HG03103 (cell line): ENCODE measurements at regions not wholly inside any gene's neighbourhood (a gene's known extent, or its start where the extent isn't known, plus 50 kb on each side); places are given as distances from the start of the nearest gene placed in this dataset.

Experiments used
- ATAC-seq: cut with Tn5 transposase; IDR thresholded peaks from one replicate; pipeline ENCODE4 v1.9.1; 2021; ENCODE audit warnings: low read depth; ENCODE audit not compliant: unreplicated experiment

DNA sequence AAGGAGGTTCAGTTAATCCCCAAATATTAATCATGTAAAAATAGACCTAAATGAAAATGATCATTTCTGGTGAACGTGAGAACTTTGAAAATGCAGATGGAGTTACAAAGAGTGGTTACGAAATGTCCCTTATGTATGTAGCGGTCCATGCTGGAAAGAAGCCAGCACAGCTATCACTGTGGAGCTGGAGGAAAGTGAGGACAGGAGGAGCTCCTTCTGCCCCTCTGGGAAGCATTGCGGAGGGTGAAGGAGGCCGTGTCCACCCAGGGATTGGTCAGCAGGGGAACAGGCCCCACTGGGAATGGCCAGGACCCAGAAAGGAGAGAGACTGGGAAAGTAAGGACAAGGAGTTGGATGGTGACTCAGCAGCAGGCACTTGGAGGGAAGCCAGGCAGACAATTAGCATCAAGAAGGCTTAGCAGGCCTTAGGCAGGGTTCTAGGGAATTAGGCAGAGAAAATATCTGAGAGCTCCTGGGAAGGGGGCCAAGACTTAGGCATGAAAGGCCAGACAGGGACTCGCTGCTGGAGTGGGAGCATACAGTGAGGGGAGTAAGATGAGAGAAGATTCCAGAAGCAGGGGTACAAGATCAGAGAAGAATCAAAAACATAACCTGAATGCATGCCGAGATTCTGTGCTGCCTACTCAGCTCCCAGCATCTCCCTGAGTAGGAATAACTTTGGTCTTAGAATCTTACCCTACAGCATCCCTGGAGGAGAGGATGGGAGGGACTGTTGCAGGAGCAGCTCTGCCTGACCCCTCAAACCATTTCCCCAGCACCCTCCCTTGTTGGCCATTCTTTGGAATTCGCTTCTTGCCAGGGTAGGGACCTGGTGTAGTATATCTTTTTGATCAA lies 171.0 kb upstream of the UMPS start:
- ATAC-seq, result no peak

- ATAC-seq, result no peak
Measured at GRCh38 chr3:124559846-124560574, 170.2 kb upstream of the UMPS start.

GRCh38 chr3:124560666-124561215 lies 169.5 kb upstream of the UMPS start:
- no peak for ATAC-seq

DNA sequence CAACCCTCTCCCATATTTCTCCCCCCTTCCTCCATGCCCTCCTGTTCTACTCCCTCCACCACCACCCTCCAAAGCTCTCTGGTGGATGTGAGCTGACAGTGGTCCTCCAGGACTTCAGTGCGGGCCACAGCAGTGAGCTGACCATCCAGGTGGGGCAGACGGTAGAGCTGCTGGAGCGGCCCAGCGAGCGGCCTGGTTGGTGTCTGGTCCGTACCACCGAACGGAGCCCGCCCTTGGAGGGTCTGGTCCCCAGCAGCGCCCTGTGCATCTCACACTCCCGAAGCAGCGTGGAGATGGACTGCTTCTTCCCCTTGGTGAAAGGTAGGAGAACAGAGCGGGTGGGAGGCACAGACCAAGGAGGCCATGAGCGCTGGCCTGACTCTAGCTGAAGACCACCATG lies 167.5 kb upstream of the UMPS start:
- ATAC-seq, result no peak

- no peak for ATAC-seq
Measured at GRCh38 chr3:124563376-124563775, 166.9 kb upstream of the UMPS start.

DNA sequence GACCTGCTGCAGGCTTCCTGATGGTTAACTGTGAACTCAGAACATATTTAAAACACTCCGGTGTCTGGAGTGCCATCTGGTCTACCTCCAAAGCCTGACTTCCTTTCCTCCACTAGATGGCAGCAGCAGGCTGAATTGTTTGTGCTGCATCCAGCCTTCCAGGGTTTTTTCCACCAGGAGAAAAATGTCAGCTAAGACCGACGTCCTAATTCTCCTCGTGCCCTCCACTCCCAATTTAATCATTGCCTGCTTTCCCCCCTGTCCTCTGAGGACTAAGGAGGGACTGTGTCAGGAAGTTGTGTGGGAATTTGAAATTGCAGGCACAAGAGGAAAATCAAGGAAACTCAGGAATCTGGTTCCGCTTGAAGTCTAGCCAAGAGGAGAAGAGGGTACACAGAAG lies 165.2 kb upstream of the UMPS start:
- no peak for ATAC-seq

DNA sequence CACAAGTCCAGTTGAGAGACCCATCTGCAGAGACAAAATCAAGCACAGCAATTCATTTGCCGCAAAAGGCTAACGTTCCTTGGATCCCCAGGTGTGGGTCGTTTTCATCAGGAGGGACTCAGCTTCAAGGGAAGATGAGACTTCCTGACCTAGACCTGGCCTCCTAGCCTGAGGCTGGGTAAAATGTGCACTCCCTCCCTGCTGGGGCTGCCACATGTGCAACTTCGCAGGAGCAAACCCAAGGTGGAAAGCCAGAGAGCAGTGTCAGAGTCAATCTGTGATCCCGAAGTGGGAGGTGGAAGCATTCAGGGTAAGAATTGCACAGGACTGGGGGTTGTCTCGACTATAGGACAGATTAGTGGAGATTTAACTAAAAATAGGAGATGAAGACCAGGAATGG lies 164.7 kb upstream of the UMPS start:
- ATAC-seq, result no peak

GRCh38 chr3:124566701-124567100 lies 163.6 kb upstream of the UMPS start:
- ATAC-seq, result no peak

- no peak for ATAC-seq
Measured at GRCh38 chr3:124567179-124567578, 163.1 kb upstream of the UMPS start.

DNA sequence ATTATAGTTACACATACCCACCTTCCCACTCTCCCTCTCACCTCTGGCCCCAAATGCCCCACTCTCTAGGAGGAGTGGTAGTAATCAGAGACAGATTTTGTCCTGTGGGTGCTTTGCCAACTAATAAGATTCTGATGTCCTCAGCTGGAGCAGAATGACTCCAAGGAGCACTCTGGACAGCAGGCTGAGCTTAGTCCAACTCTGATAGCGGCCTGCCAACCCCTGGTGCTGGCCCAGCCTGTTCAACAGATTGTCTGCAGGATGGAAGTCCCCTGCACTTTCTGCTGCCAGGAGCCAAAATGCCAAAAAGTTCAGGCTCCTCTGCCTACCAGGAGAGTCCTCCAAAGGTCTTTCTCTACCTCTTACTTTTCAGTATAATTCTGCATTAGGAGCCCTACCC lies 160.5 kb upstream of the UMPS start:
- ATAC-seq, result no peak

- no peak for ATAC-seq
Measured at GRCh38 chr3:124570232-124570631, 160.0 kb upstream of the UMPS start.

- ATAC-seq, result no peak
Measured at GRCh38 chr3:124572851-124573405, 157.3 kb upstream of the UMPS start.

- ATAC-seq, result no peak
Measured at GRCh38 chr3:124574012-124574411, 156.2 kb upstream of the UMPS start.

DNA sequence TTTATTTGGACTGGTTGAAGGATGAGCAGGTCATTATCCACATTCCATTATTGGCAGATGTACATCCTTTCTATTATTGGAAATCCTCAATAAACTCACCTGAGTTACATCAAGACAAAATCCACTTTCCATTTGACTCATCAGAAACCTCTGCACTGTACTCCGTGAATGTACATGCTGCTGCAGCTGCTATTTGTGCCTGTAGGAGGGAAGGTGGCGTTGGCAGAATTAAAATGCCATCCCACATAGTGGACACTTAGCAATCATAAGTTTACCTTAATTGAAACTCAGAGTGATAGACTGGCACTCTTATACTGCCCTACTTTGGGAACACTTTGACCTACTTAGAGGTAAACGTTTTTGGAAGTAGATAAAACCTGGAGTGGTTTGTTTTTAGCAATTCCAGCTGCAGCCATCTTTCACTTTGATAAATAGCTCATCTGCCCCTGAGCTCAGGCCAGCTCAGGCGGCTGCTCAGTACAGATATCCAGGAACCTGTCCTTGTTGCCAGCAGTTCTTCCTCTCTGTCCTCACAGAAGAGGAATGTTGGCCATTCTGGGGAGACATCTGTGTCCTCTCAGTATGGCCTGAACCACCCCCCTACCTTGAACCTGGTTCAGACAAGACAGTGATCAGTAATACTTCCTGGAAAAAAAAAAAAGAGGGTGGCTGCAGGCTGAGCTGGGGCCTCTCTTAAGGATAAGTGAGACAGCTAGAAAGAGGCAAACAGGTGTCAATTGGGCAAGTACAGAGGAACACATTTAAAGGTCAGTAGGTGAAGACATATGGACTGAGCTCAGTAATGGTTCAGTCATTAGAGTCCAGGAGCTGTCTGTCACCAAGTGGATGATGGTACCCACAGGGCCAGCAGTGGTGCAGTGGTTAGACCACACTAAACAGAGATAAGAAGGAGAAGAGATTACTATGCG lies 153.4 kb upstream of the UMPS start:
- ATAC-seq, result no peak

- ATAC-seq, result peak; percentile 70
Measured at GRCh38 chr3:124577494-124578167, 152.6 kb upstream of the UMPS start.

GRCh38 chr3:124579641-124580040 lies 150.6 kb upstream of the UMPS start:
- ATAC-seq, result no peak

DNA sequence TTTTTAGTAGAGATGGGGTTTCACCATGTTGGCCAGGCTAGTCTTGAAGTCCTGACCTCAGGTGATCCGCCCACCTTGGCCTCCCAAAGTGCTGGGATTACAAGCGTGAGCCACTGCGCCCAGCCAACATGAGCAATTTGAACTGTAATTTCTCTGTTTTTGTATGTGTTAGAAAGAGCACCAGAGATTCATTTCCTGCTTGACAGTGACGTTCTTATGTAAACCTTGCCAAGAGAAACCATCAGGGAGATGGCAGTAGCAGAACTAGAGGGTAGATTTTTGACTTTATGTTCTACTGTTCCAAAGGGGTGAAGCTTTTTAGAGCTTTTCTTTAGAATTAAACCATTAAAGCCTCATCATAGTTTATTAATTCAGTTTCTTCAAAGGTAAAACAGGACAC lies 148.1 kb upstream of the UMPS start:
- ATAC-seq, result no peak

DNA sequence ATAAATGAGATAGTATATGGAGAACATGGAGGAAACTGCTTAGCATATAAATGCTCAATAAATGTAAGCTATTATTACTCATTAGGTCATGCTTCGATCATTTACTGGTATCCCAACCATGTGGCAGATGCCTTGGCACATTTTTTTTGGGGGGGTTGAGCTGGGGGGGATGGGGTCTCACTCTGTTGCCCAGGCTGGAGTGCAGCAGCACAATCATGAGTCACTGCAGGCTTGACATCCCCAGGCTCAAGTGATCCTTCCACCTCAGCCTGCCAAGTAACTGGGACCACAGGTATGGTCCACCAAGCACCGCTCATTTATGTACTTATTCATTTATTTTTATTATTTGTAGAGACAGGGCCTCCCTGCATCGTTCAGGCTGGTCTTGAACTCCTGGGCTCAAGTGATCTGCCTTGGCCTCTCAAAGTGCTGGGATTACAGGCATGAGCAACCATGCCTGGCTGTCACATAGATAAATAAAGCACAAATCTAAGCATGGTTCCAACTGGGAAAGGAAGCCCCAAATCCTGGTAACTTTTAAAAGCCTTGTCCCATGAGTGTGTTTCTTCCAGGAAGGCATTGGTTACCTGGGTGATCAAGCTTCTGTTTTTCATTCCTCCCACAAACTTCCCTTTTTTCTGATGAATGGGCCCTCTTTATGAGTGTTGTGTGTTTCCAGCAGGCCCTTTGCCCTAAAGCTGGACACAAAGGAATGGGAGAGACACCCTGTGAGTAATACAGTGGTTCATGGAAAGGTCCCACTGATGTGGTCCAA lies 147.4 kb upstream of the UMPS start:
- ATAC-seq, result no peak

DNA sequence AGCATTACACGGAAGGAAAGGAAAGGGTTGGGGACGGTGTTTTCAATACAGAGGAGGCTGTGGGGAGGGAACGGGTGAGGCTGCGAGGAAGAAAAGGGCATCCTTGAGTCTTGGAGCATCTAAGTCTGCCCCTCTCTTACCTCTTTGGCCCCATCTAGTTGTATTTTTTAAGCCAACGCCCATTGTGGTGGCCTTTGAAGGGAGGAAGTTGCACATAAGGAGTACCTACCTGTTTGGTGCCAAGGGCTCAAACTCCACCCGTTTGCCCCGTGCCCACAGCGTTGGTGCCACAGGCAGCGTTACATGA lies 146.1 kb upstream of the UMPS start:
- no peak for ATAC-seq
